Daoy (cell line): ENCODE measurements at regions not wholly inside any gene's neighbourhood (a gene's known extent, or its start where the extent isn't known, plus 50 kb on each side); places are given as distances from the start of the nearest gene placed in this dataset.

Experiments used
- DNase-seq: peaks from one replicate; pipeline ENCODE4 v3.0.0-alpha.2; 2015; ENCODE audit warnings: low read depth

DNA sequence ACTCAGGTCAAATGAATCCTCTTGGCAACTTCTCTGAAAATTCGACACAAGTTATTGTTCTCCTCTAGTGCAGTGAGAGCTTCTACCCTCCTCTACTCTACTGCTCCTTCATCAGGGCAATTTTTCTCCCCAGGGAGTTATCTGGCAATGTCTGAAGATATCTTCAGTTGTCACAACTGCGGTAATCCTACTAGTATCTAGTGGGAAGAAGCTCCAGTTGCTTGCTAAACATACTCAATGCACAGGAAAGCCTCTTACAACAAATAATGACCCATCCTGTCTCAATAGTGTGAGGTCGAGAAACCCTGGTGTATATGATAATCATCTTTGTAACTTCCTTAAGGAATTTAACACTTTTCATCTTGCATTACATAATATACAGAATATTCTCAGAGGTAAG is 1147.6 kb downstream of the IGSF11 start:
- DNase-seq = no peak

DNA sequence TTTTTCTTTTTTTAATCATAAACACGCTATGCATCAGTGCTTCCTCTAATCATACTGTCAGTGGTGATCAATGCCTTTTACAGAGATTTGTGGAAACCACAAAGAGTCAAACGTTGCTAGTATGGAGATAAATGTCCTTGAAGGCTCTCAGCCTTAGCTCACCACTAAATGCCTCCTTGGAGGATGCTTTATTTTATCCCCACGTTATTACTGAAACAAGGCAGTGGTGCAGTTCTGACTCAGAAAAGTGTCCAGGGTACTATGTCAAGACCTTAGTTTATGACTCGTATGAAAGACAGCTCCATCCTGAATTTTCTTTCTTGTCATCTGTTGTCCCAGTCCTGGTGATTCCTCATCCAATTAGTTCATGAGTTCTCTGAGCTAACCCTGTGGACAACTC is 1146.7 kb downstream of the IGSF11 start:
- no peak for DNase-seq

DNA sequence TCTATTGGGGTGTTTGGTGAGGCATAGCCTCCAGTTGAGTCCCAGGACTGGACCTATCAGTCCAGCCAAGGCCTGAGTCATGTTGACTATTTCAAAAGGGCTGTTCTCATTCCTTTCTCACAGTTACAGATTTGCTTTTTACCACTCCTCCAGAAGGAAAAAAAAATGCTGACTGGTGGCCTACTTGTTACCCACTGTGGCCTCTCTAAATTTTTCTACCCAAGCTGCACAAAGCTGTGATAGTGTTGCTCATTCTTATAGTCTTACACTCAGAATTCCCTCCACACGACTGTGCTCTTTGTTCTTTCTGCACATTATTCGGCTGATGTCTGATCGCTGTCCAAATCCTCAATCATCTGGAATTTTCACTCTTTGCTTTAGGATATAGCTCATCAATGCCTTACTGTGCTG is 1142.2 kb downstream of the IGSF11 start:
- DNase-seq = peak; percentile 18

GRCh38 chr3:117893001-117893400 is 1141.6 kb downstream of the IGSF11 start:
- DNase-seq = no peak

GRCh38 chr3:117893638-117894037 is 1141.0 kb downstream of the IGSF11 start:
- DNase-seq = peak; percentile 19

- DNase-seq = peak; percentile 5
Observed at GRCh38 chr3:117898722-117899522, 1135.7 kb downstream of the IGSF11 start.

GRCh38 chr3:117903226-117903625 is 1131.4 kb downstream of the IGSF11 start:
- no peak for DNase-seq

DNA sequence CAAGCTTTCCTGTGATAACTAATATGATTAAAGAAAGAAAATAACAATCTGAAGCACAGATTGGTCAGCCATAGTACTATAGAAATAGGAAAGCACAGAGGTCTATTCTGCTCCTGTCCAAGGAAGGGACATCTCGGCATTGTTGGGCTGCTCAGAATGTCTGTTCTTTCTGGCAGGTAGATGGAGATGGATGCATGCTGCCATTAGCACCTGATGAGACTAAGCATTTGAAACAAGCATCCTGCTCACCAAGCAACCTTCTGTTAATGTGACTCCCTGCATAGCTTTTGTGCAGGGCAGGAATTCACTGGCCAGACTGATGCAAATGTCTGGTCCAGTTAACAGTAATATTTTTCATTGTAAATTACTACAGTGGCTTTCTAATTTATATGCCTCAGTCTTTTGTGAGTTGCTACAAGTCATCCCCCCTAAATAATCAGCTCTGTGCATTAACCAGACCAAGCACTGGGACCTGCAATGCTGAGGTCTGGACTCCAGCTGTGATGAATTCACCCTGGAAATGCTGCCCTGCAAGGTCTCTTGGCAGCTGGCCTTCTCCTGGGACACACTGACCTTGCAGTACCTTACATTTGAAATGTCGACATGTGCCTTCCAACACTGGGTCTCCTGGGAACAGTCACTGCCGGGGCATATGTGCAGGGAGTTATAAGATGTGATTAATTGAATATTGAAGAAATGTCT is 1123.7 kb downstream of the IGSF11 start:
- no peak for DNase-seq

DNA sequence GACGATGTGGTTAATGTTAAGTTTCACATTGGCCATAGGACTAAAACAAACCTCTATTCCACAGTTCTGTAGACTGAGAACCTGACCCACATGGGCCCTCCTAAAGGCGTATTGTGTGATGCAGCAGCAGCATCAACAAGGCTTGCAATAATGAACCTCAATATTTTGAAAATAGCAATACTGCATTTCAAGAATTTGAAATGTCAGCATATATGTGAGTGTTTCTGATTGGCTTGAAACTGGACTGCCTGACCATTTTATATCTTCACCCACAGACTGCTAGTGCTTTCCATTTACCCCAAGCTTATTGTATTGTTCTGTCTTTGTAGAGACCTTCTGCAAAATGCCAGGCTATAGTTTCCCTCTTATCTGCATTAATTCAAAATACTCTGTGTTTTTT is 1122.3 kb downstream of the IGSF11 start:
- no peak for DNase-seq

DNA sequence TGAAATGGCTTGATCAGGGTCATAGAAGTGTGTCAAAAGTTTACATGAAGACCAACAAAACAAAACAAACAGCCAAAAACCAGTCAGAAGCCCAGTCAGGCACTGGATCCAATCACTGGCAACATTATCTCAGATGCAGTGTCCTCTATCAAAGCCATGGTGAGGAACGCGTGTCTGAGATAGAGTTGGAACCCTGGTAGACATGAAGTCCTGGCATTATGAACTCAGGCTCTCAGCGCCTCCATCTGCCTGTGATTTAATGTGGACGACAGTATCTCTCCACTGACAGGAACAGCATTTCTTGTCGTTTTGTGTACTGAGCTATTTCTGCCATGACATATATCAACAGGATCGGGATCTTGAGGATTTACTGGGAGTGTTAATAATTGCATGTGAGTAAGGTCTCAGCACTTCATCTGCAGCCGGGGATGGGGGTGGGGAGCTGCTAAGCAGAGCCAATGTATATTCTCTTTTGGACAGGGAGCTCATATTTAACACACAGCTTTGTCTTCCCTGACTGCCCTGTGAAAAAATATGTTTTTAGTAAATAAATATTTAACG is 1120.0 kb downstream of the IGSF11 start:
- no peak for DNase-seq

- DNase-seq = no peak
Observed at GRCh38 chr3:117916839-117917238, 1117.8 kb downstream of the IGSF11 start.

DNA sequence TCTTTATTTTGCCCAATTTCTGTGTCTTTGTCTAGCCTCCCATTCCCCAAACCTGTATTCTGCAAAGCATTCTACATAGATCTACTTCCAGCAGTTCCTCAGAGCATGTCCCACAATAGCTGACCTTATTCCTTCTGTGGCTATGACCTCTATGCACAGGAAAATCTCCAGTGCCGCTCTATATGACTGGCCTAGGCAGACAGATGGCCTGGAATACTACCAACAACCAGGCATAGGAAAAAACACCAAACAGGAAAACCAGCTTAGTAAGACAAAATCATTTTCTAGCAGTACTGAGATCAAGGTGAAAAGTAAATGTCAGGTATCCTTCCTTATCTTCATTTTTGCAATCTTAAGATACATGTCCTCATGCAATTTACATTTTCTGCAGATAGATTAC is 1115.0 kb downstream of the IGSF11 start:
- no peak for DNase-seq

DNA sequence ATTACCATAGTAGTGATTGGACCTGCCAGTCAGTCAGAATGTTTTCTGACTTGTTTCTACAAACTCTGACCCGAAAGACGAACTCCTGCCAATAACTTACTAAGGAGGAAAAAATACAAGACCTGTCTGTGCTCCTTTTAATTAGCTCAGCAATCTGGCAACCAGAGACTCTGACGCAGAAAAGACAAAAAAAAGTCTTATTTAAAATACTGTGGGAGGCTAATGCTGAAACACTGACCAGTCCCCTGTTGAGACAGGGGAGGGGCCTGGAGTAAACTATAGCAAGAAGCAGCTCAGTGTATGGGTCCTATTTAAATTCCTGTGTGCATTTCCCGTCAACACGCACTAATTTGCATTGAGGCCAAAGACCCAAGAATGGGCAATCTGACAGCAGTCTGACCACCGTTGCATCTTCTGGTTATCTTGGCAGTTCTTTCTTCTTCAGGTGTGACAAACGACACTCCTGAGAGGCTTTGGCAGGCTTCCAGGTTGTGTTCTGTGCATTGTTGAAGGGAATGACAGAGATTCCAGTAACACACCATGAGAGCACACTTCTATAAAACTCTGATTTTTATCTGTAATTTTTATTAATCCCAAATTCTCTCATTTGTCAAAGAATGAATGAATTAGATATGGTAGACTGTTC is 1114.3 kb downstream of the IGSF11 start:
- DNase-seq = no peak

- DNase-seq = no peak
Observed at GRCh38 chr3:117921411-117921810, 1113.2 kb downstream of the IGSF11 start.

- no peak for DNase-seq
Observed at GRCh38 chr3:117922039-117922438, 1112.6 kb downstream of the IGSF11 start.

DNA sequence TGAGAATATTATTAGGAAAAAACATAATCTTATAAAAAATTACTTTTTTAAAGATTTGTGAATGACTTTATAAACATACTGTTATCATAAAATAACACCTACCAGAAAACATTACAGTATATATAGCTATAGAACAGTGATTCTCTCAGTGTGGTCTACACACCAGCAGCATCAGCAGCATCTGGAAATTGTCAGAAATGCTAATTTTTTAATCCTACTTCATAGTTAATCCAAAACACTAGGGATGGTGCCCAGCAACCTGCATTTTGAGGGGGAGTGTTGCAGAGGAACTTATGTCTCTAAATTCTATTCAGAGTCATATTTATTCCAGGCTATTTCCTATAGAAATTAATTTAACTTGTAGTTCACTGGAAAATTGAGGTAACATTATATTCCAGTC is 1107.8 kb downstream of the IGSF11 start:
- DNase-seq = no peak

DNA sequence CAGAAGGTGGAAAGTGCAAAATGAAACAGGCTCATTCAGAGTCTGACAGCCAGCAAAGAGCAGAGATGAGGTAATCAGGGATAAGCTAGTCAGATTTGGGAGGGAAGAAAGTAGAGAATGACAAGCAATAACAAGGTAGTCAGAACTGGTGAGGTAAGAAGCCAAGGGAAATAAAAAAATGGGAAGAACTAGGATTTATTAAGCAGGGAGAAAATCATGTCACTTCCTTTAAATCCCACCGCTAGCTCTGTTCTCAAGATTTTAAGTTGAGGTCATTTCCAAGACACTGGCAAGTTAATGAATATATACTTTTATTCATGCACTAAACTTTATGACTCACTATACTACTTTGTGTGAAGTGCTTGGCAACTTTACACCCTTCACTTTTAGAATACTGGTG is 1106.8 kb downstream of the IGSF11 start:
- DNase-seq = no peak

DNA sequence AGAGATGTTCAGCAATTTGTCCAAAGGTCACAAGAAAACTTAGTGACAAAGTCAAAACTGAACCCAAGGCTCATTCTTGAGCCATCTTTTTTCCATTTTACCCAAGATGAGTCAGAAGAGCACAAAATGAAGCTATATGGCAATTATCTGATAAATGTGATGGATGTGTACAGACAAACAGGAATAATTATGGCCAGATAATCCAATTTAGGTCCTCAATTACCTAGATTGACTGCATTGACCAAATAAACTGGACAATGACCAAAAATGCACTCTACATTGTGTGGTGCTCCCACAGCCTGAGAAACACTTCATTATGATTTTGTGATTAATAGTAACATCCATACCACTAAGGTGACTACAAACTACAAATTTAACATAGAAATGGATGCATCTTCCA is 1105.8 kb downstream of the IGSF11 start:
- no peak for DNase-seq

- no peak for DNase-seq
Observed at GRCh38 chr3:117932441-117932840, 1102.2 kb downstream of the IGSF11 start.

- no peak for DNase-seq
Observed at GRCh38 chr3:117936159-117936558, 1098.5 kb downstream of the IGSF11 start.

- no peak for DNase-seq
Observed at GRCh38 chr3:117938974-117939373, 1095.7 kb downstream of the IGSF11 start.

DNA sequence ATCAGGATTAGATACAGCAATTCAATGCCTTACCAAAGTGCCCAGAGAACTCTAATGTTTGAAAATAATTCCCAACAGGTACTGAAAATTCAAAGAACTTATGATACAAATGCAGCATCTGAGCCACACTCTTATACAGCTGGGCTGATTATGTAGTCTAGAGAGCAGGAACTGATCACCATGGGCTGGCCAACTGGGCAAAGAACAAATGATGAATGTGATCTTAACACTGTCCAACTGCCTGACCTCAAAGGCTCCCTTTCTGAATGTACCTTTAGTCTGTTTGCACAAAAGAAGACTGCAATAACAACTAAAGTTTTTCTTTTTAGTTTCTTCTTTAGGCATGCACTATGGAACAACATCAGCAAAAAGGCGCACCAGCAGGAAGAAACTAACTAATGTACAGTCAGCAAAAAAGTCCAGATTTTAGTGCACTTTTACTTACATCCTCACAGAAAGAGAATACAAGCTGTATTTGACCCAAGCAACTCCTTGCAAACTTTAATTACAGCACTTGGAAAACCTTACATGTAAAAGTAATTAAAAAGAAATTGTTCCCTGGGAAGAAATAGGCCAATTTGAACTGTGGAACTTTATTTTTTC is 1095.1 kb downstream of the IGSF11 start:
- no peak for DNase-seq
